Glutamatergic neuron (in vitro differentiated cells): ENCODE measurements at regions not wholly inside any gene's neighbourhood (a gene's known extent, or its start where the extent isn't known, plus 50 kb on each side); places are given as distances from the start of the nearest gene placed in this dataset.

Experiments used
- DNase-seq: peaks from one replicate; pipeline ENCODE4 v3.0.0; 2022
- H3K27ac Mint-ChIP-seq: one replicate; pipeline ENCODE4 v1.8.0; 2020; ENCODE audit warnings: mild to moderate bottlenecking, mixed read lengths, inconsistent platforms; ENCODE audit not compliant: unreplicated experiment
- H3K27me3 Mint-ChIP-seq: one replicate; pipeline ENCODE4 v1.8.0; 2020; ENCODE audit warnings: mild to moderate bottlenecking, moderate library complexity, mixed read lengths, inconsistent platforms; ENCODE audit not compliant: unreplicated experiment
- H3K36me3 Mint-ChIP-seq: one replicate; pipeline ENCODE4 v1.8.0; 2020; ENCODE audit warnings: mild to moderate bottlenecking, mixed read lengths, inconsistent platforms; ENCODE audit not compliant: unreplicated experiment
- H3K4me1 Mint-ChIP-seq: one replicate; pipeline ENCODE4 v1.8.0; 2020; ENCODE audit warnings: mild to moderate bottlenecking, low read depth, mixed read lengths, inconsistent platforms; ENCODE audit not compliant: unreplicated experiment
- H3K4me3 Mint-ChIP-seq: one replicate; pipeline ENCODE4 v1.8.0; 2020; ENCODE audit warnings: mild to moderate bottlenecking, mixed read lengths, inconsistent platforms; ENCODE audit not compliant: unreplicated experiment
- H3K9me3 Mint-ChIP-seq: one replicate; pipeline ENCODE4 v1.8.0; 2020; ENCODE audit warnings: mild to moderate bottlenecking, moderate library complexity, mixed read lengths, inconsistent platforms; ENCODE audit not compliant: unreplicated experiment
- TF ChIP-seq, protein P1 (sequence below): fragments of 200-600 bp; sonication (generic); IDR thresholded peaks from one replicate; pipeline ENCODE4 v1.5.0; 2021; ENCODE audit not compliant: partially characterized antibody, unreplicated experiment

- TF ChIP-seq, protein P1, sequence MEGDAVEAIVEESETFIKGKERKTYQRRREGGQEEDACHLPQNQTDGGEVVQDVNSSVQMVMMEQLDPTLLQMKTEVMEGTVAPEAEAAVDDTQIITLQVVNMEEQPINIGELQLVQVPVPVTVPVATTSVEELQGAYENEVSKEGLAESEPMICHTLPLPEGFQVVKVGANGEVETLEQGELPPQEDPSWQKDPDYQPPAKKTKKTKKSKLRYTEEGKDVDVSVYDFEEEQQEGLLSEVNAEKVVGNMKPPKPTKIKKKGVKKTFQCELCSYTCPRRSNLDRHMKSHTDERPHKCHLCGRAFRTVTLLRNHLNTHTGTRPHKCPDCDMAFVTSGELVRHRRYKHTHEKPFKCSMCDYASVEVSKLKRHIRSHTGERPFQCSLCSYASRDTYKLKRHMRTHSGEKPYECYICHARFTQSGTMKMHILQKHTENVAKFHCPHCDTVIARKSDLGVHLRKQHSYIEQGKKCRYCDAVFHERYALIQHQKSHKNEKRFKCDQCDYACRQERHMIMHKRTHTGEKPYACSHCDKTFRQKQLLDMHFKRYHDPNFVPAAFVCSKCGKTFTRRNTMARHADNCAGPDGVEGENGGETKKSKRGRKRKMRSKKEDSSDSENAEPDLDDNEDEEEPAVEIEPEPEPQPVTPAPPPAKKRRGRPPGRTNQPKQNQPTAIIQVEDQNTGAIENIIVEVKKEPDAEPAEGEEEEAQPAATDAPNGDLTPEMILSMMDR, result no peak
- H3K4me3 Mint-ChIP-seq, result no peak overlapping the region
- H3K4me1 Mint-ChIP-seq, result no peaks in the 10 kb centered on the region
- H3K27me3 Mint-ChIP-seq, result no peaks in the 10 kb centered on the region
- no peak for DNase-seq
- H3K27ac Mint-ChIP-seq, result no peak overlapping the region
- peaks cover 17% of the 10 kb centered on the region for H3K36me3 Mint-ChIP-seq
- peaks cover 3% of the 10 kb centered on the region for H3K9me3 Mint-ChIP-seq
These were observed 60.0 kb downstream of the NRN1 start for GRCh38 chr6:5946701-5947100.

DNA sequence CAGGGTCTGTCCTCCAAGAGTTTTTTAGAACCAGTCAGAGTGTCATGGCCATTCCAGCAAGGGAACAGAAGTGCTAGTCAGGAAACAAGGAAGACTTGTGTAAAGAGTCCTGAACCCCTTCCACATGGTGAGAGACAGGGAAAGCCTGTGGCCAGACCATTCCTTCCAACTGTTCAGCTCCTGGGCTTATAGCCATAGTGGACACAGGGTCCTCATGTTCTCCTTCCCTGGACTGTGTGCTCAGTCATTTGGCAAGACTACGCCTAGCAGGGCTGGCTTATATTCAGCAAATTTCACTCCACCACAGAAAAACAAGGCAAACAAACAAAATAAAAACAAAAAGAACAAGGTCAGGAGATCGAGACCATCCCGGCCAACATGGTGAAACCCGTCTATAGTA, 60.5 kb downstream of the NRN1 start:
- Mint-ChIP-seq H3K36me3 (peaks cover 17% of the 10 kb centered on the region), H3K27ac (no peak overlapping the region), H3K4me3 (no peak overlapping the region), H3K9me3 (peaks cover 3% of the 10 kb centered on the region), H3K27me3 (no peaks in the 10 kb centered on the region), H3K4me1 (no peaks in the 10 kb centered on the region)
- DNase-seq, result no peak
- TF ChIP-seq, protein P1, result no peak

- TF ChIP-seq, protein P1, result no peak
- H3K36me3 Mint-ChIP-seq, result peaks cover 17% of the 10 kb centered on the region
These were observed 63.1 kb downstream of the NRN1 start for GRCh38 chr6:5943591-5943990.

DNA sequence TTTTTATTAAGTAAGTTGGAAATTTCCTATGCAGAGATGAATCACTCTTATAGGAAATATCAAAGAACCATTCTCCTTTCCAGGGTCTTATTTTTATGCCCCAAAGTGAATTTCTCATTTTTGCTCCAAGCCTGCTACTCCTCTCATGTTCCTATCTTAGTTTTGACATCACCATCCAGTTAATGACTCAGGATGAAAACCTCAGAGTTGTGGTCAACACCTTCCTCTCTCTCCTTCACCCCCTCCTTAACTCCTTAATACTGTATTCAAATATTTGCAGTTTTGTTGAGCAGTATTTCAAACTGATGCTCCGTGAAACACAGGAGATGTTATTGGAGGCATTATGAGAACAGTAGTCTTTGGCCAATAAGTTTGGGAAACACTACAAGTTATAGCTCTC, 64.1 kb downstream of the NRN1 start:
- Mint-ChIP-seq H3K27ac (no peak overlapping the region), H3K27me3 (peaks cover 1% of the 10 kb centered on the region), H3K4me3 (no peak overlapping the region), H3K4me1 (peaks cover 4% of the 10 kb centered on the region), H3K9me3 (peaks cover 6% of the 10 kb centered on the region), H3K36me3 (peaks cover 17% of the 10 kb centered on the region)
- DNase-seq, result no peak
- TF ChIP-seq, protein P1, result no peak

More at GRCh38 chr6:5943591-5943990, 63.1 kb downstream of the NRN1 start:
- Mint-ChIP-seq H3K4me3 (no peak overlapping the region), H3K27me3 (peaks cover 1% of the 10 kb centered on the region), H3K9me3 (peaks cover 6% of the 10 kb centered on the region), H3K4me1 (no peaks in the 10 kb centered on the region), H3K27ac (no peak overlapping the region)
- DNase-seq, result no peak

DNA sequence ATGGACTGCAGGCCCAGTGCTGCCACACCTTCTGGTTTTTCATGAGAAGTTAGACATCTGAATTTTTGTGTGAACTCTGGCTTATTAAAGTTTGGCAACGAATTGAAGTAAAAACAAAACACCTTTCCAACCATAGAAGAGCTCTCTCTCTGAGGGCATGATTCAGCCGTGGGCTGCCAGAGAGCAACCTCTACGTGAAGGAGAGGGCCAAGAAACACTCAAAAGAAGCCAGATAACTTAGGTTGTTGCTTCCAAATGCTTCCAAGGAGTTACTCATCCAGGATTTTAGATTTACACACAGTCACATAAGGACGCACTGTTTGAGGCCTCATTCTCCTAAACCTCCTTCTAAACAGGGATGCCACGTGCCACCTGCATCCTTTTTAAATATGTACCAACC, 65.5 kb downstream of the NRN1 start:
- TF ChIP-seq, protein P1, result no peak
- no peak for DNase-seq
- Mint-ChIP-seq H3K4me3 (no peak overlapping the region), H3K4me1 (peaks cover 14% of the 10 kb centered on the region), H3K36me3 (peaks cover 17% of the 10 kb centered on the region), H3K27me3 (peaks cover 1% of the 10 kb centered on the region), H3K27ac (no peak overlapping the region), H3K9me3 (peaks cover 6% of the 10 kb centered on the region)
